ENCODE measurements at regions not wholly inside any gene's neighbourhood (a gene's known extent, or its start where the extent isn't known, plus 50 kb on each side); places are given as distances from the start of the nearest gene placed in this dataset.

- H3K4me1 Mint-ChIP-seq (ENCODE audit: low read depth), result peaks cover 2% of the 10 kb centered on the region
- H3K9me3 Mint-ChIP-seq (ENCODE audit: low read depth), result peaks cover 8% of the 10 kb centered on the region
- H3K4me3 Mint-ChIP-seq (ENCODE audit: low read depth), result no peak overlapping the region
- no peaks in the 10 kb centered on the region for H3K36me3 Mint-ChIP-seq (ENCODE audit: insufficient read depth)
- no peak overlapping the region for H3K27ac Mint-ChIP-seq
- TF ChIP-seq, protein P1, sequence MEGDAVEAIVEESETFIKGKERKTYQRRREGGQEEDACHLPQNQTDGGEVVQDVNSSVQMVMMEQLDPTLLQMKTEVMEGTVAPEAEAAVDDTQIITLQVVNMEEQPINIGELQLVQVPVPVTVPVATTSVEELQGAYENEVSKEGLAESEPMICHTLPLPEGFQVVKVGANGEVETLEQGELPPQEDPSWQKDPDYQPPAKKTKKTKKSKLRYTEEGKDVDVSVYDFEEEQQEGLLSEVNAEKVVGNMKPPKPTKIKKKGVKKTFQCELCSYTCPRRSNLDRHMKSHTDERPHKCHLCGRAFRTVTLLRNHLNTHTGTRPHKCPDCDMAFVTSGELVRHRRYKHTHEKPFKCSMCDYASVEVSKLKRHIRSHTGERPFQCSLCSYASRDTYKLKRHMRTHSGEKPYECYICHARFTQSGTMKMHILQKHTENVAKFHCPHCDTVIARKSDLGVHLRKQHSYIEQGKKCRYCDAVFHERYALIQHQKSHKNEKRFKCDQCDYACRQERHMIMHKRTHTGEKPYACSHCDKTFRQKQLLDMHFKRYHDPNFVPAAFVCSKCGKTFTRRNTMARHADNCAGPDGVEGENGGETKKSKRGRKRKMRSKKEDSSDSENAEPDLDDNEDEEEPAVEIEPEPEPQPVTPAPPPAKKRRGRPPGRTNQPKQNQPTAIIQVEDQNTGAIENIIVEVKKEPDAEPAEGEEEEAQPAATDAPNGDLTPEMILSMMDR (IDR thresholded peaks at IDR 0.05; ENCODE audit: unreplicated experiment), result no peak
- no peaks in the 10 kb centered on the region for H3K27me3 Mint-ChIP-seq
- DNase-seq (ENCODE audit: low spot score, unreplicated experiment), result no peak
These were observed 58.8 kb upstream of the ATP6AP2 start for GRCh38 chrX:40521868-40522450.

DNA sequence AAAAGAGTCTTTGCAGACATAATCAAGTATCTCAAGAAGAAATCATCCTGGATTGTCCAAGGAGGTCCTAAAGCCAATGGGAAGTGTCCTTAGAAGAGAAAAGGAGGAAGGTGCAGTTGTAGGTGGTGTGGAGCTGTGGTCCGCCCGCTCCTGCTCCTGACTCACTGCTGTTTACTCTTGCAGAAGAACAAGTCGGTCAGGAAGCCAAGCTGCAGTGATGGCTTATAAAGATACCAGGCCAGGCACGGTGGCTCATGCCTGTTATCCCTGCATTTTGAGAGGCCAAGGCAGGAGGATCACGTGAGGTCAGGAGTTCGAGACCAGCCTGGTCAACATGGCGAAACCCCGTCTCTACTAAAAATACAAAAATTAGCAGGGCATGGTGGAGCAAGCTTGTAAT lies 66.4 kb upstream of the ATP6AP2 start:
- no peaks in the 10 kb centered on the region for H3K36me3 Mint-ChIP-seq (ENCODE audit: insufficient read depth)
- no peaks in the 10 kb centered on the region for H3K27me3 Mint-ChIP-seq
- H3K4me3 Mint-ChIP-seq (ENCODE audit: low read depth), result no peak overlapping the region
- TF ChIP-seq, protein P1 (IDR thresholded peaks at IDR 0.05; ENCODE audit: unreplicated experiment), result no peak
- peaks cover 4% of the 10 kb centered on the region for H3K9me3 Mint-ChIP-seq (ENCODE audit: low read depth)
- H3K27ac Mint-ChIP-seq, result no peak overlapping the region
- peaks cover 2% of the 10 kb centered on the region for H3K4me1 Mint-ChIP-seq (ENCODE audit: low read depth)
- no peak for DNase-seq (ENCODE audit: low spot score, unreplicated experiment)

- H3K27me3 Mint-ChIP-seq, result no peaks in the 10 kb centered on the region
- H3K36me3 Mint-ChIP-seq (ENCODE audit: insufficient read depth), result no peaks in the 10 kb centered on the region
- H3K27ac Mint-ChIP-seq, result no peak overlapping the region
- no peak for DNase-seq (ENCODE audit: low spot score, unreplicated experiment)
- peaks cover 8% of the 10 kb centered on the region for H3K9me3 Mint-ChIP-seq (ENCODE audit: low read depth)
- H3K4me3 Mint-ChIP-seq (ENCODE audit: low read depth), result no peak overlapping the region
- TF ChIP-seq, protein P1 (IDR thresholded peaks at IDR 0.05; ENCODE audit: unreplicated experiment), result no peak
- peaks cover 1% of the 10 kb centered on the region for H3K4me1 Mint-ChIP-seq (ENCODE audit: low read depth)
These were observed 66.9 kb upstream of the ATP6AP2 start for GRCh38 chrX:40513835-40514234.

DNA sequence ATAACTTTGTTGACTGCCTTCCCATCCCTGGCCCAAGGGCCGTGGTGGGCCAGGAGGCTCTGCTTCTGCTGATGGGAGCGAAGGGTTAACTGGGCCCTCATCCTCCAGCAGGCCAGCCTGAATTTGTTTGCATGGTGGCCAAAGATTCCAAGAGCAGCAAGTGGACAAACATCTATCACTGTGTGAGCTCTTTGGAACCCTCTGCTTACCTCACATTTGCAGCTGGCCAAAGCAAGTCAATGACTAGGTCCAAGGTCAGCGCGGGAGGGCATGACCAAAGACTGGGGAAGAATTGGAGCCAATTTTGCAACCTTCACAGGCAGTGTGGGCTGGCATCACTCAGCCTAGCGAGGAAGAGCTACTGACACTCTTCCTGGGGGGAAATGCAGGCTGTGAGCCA lies 67.8 kb upstream of the ATP6AP2 start:
- Mint-ChIP-seq H3K27ac (no peak overlapping the region), H3K9me3 (ENCODE audit: low read depth) (peaks cover 8% of the 10 kb centered on the region), H3K4me1 (ENCODE audit: low read depth) (no peaks in the 10 kb centered on the region), H3K27me3 (no peaks in the 10 kb centered on the region), H3K4me3 (ENCODE audit: low read depth) (no peak overlapping the region), H3K36me3 (ENCODE audit: insufficient read depth) (no peaks in the 10 kb centered on the region)
- DNase-seq (ENCODE audit: low spot score, unreplicated experiment), result no peak
- TF ChIP-seq, protein P1 (IDR thresholded peaks at IDR 0.05; ENCODE audit: unreplicated experiment), result no peak

- no peaks in the 10 kb centered on the region for H3K36me3 Mint-ChIP-seq (ENCODE audit: insufficient read depth)
- no peak for DNase-seq (ENCODE audit: low spot score, unreplicated experiment)
- no peak overlapping the region for H3K4me3 Mint-ChIP-seq (ENCODE audit: low read depth)
- H3K27me3 Mint-ChIP-seq, result no peaks in the 10 kb centered on the region
- H3K27ac Mint-ChIP-seq, result no peak overlapping the region
- H3K4me1 Mint-ChIP-seq (ENCODE audit: low read depth), result no peaks in the 10 kb centered on the region
- TF ChIP-seq, protein P1 (IDR thresholded peaks at IDR 0.05; ENCODE audit: unreplicated experiment), result no peak
- peaks cover 8% of the 10 kb centered on the region for H3K9me3 Mint-ChIP-seq (ENCODE audit: low read depth)
These were observed 69.5 kb upstream of the ATP6AP2 start for GRCh38 chrX:40511258-40511657.

All from progenitor cell of endocrine pancreas (in vitro differentiated cells).